Femur (tissue), 1 donor: ENCODE measurements at regions not wholly inside any gene's neighbourhood (a gene's known extent, or its start where the extent isn't known, plus 50 kb on each side); places are given as distances from the start of the nearest gene placed in this dataset.
A peak's percentile ranks its signal among the peaks of the same experiment; 100 is the strongest.
"Not testable (repeated sequence)": the region's sequence is repeated elsewhere in the genome, so short reads cannot be mapped to it uniquely, and the experiment has no call there.

Experiments
- DNase-seq: peaks from one replicate; pipeline ENCODE4 v3.0.0-alpha.2; 2017

- no peak for DNase-seq
Measured at GRCh38 chr3:106421909-106422308, 553.1 kb upstream of the CBLB start.

GRCh38 chr3:106423321-106424225 lies 554.8 kb upstream of the CBLB start:
- DNase-seq: no peak

- no peak for DNase-seq
Measured at GRCh38 chr3:106425026-106425425, 556.2 kb upstream of the CBLB start.

GRCh38 chr3:106425916-106426315 lies 557.1 kb upstream of the CBLB start:
- DNase-seq: no peak

GRCh38 chr3:106428565-106428994 lies 559.8 kb upstream of the CBLB start:
- no peak for DNase-seq

- DNase-seq: peak; percentile 41
Measured at GRCh38 chr3:106431721-106432120, 562.9 kb upstream of the CBLB start.

- DNase-seq: no peak
Measured at GRCh38 chr3:106435899-106436453, 567.2 kb upstream of the CBLB start.

- DNase-seq: no peak
Measured at GRCh38 chr3:106438887-106439286, 570.1 kb upstream of the CBLB start.

GRCh38 chr3:106440672-106441071 lies 571.9 kb upstream of the CBLB start:
- no peak for DNase-seq

GRCh38 chr3:106446271-106446670 lies 577.5 kb upstream of the CBLB start:
- DNase-seq: no peak

- no peak for DNase-seq
Measured at GRCh38 chr3:106447723-106448301, 579.0 kb upstream of the CBLB start.

GRCh38 chr3:106448372-106448966 lies 579.7 kb upstream of the CBLB start:
- not testable (repeated sequence) for DNase-seq

GRCh38 chr3:106452096-106452495 lies 583.3 kb upstream of the CBLB start:
- DNase-seq: no peak

GRCh38 chr3:106454497-106454896 lies 585.7 kb upstream of the CBLB start:
- no peak for DNase-seq

GRCh38 chr3:106457281-106458180 lies 588.7 kb upstream of the CBLB start:
- DNase-seq: peak; percentile 32

GRCh38 chr3:106458952-106459351 lies 590.1 kb upstream of the CBLB start:
- DNase-seq: no peak

GRCh38 chr3:106466881-106467280 lies 598.1 kb upstream of the CBLB start:
- DNase-seq: no peak

GRCh38 chr3:106473576-106474475 lies 605.0 kb upstream of the CBLB start:
- no peak for DNase-seq

GRCh38 chr3:106482451-106482850 lies 613.6 kb upstream of the CBLB start:
- DNase-seq: no peak

- DNase-seq: no peak
Measured at GRCh38 chr3:106485217-106485616, 616.4 kb upstream of the CBLB start.

- DNase-seq: no peak
Measured at GRCh38 chr3:106485802-106486201, 617.0 kb upstream of the CBLB start.
